ENCODE measurements at regions not wholly inside any gene's neighbourhood (a gene's known extent, or its start where the extent isn't known, plus 50 kb on each side); places are given as distances from the start of the nearest gene placed in this dataset.

DNA sequence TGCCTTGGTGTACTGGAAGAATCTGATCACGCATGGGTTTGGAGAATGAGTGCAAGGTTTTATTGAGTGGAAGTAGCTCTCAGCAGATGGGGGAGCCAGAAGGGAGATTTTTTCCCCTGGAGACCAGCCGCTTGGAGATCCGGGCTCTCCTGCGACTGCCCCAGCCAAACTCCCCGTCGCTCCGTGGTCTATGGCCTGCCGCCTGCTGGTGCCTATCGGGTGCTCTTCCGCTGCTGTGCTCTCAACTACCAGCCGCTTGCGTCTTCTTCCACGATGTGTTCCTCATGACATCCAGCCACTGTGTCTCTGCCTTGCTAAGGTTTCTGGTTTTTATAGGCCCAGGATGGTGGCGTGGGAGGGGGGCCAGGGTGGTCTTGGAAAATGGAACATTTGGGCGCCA lies 145.6 kb upstream of the UBASH3B start:
- Histone ChIP-seq H3K4me3 (no peak overlapping the region), H3K9me3 (no peaks in the 10 kb centered on the region), H3K36me3 (no peaks in the 10 kb centered on the region), H3K27ac (no peak overlapping the region), H3K27me3 (no peaks in the 10 kb centered on the region), H3K4me1 (peaks cover 0 to 5% (median 0%) of the 10 kb centered on the region in 3 donors)
- TF ChIP-seq, protein P1, sequence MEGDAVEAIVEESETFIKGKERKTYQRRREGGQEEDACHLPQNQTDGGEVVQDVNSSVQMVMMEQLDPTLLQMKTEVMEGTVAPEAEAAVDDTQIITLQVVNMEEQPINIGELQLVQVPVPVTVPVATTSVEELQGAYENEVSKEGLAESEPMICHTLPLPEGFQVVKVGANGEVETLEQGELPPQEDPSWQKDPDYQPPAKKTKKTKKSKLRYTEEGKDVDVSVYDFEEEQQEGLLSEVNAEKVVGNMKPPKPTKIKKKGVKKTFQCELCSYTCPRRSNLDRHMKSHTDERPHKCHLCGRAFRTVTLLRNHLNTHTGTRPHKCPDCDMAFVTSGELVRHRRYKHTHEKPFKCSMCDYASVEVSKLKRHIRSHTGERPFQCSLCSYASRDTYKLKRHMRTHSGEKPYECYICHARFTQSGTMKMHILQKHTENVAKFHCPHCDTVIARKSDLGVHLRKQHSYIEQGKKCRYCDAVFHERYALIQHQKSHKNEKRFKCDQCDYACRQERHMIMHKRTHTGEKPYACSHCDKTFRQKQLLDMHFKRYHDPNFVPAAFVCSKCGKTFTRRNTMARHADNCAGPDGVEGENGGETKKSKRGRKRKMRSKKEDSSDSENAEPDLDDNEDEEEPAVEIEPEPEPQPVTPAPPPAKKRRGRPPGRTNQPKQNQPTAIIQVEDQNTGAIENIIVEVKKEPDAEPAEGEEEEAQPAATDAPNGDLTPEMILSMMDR (IDR thresholded peaks at IDR 0.05): no peak
- no peak for TF ChIP-seq POLR2A (IDR thresholded peaks at IDR 0.05)
- no peak for DNase-seq
- intact Hi-C loops (cut with DNase I): loop anchor here (5.0 kb wide), 2 partner anchors 298 to 858 kb away; no protein-coding TSS in a partner anchor
- 94 to 95% methylated on average over 13 to 15 of the region's 15 CpGs for WGBS, 2 donors

DNA sequence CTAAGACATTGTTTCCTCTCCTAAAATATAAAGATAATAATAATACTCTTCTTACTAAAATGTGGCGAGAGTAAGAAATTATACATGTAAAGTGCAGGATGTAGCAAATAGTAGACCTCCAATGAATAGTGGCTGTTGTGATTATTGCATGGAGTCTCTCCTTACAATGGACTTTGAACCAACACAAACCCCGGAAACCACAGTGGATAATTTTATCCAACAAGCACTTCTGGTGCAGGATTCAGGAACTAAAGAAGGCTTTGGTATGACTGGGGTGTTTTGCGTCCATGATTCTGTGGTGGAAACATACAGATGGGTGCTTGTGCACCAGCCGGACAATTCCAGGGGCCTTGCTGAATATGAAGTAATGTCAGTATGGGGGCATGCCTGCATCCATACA lies 146.4 kb upstream of the UBASH3B start:
- peaks cover 0 to 5% (median 0%) of the 10 kb centered on the region in 3 donors for H3K4me1 ChIP-seq
- no peaks in the 10 kb centered on the region for H3K9me3 ChIP-seq
- intact Hi-C loops (cut with DNase I): loop anchor here (5.0 kb wide), 2 partner anchors 297 to 857 kb away; no protein-coding TSS in a partner anchor
- no peak overlapping the region for H3K27ac ChIP-seq
- TF ChIP-seq POLR2A (IDR thresholded peaks at IDR 0.05): no peak
- TF ChIP-seq, protein P1 (IDR thresholded peaks at IDR 0.05): no peak
- no peak for DNase-seq
- H3K4me3 ChIP-seq: no peak overlapping the region
- no peaks in the 10 kb centered on the region for H3K27me3 ChIP-seq
- 81 to 86% methylated on average over 3 to 4 of the region's 4 CpGs for WGBS, 2 donors
- no peaks in the 10 kb centered on the region for H3K36me3 ChIP-seq

DNA sequence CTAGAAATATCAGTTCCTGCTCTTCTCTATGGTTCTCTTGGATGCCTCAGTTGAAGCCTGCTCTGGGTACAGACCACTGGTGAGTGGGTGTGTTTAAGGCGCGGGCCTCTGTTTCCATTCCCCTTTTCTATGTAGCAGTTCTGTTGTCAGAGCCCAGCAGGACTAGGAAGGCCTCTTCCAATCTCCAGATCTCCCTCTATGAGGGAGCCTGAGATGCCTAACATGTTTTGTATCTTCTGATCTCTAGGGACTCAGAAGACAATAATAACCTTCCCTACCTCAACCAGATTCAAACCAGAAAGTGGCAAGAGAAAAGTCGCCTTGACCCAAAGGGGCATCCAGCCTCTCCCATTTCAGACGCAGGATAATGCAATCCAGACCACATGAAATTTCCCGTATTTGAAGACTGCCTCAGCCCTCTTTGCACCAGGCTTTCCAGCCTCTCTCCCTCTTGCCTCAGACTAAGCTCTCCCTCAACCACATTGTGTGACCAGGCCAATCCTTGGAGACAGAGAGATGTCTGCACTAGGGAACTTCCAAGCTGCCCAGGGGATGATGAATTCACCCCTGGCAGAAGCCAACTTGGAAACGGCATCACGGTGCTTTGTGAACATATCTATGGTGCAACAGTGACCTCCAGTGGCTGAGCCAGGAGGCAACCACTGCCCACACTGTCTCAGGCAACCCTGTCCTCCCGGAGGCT lies 150.1 kb upstream of the UBASH3B start:
- H3K4me1 ChIP-seq: peaks cover 0 to 5% (median 0%) of the 10 kb centered on the region in 3 donors
- DNase-seq: peak; percentile 9
- no peaks in the 10 kb centered on the region for H3K27me3 ChIP-seq
- H3K4me3 ChIP-seq: no peak overlapping the region
- peak overlapping the region in 1 of 4 donors; percentile 39 for H3K27ac ChIP-seq
- H3K36me3 ChIP-seq: no peaks in the 10 kb centered on the region
- no peaks in the 10 kb centered on the region for H3K9me3 ChIP-seq
- TF ChIP-seq POLR2A (IDR thresholded peaks at IDR 0.05): no peak
- TF ChIP-seq, protein P1 (IDR thresholded peaks at IDR 0.05): peak; percentile 26 to 85 (median 78)
- intact Hi-C loops (cut with DNase I): loop anchor here (5.0 kb wide), 2 partner anchors 293 to 853 kb away; no protein-coding TSS in a partner anchor
- 38 to 49% methylated on average over 6 to 8 of the region's 8 CpGs for WGBS, 2 donors

DNA sequence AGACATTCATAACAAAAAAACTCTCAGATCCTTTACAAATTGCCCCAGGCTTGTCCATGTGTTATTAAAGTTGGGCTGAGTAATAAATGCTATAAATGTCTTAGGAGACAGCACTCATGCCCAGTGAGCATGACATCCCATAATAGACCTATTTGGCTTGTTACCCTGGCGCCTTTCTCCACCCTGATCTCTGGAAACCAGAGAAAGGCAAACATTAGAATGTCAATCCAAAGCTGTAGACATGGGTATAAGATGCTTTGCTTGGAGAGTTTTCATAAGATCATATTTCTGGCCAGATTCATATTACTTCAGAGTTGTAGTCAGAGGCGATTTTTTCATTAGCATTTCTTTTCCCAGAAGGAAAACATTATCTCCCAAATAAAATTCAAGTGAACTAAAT lies 161.3 kb upstream of the UBASH3B start:
- TF ChIP-seq, protein P1 (IDR thresholded peaks at IDR 0.05): no peak
- TF ChIP-seq POLR2A (IDR thresholded peaks at IDR 0.05): no peak
- intact Hi-C loops (cut with DNase I): no loop called here
- 50 to 52% methylated on average over 2 of the region's 2 CpGs for WGBS, 2 donors

DNA sequence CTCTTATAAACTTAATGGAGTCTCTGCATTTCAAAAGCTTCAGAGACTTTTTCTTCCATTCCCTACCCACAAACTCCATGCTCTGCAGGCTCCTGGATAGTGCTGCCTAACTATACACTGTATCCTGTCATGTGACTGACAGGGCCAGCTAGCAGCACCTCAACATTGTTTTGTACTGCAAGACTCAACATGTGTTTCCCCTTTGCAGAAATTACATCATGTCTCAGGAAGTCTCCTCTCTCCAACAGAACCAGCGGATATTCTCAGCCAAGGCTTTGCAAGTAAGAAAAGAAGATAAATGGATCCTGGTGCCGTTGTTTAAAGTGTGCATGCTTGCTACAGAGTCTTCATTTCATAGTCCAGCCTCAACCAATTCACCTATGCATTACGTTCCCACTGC lies 164.0 kb upstream of the UBASH3B start:
- intact Hi-C loops (cut with DNase I): no loop called here
- WGBS, 2 donors: 9 to 23% methylated on average over 3 of the region's 3 CpGs
- Histone ChIP-seq H3K36me3 (no peaks in the 10 kb centered on the region), H3K9me3 (no peaks in the 10 kb centered on the region), H3K27me3 (no peaks in the 10 kb centered on the region), H3K27ac (no peak overlapping the region), H3K4me1 (peaks cover 0 to 13% (median 8%) of the 10 kb centered on the region in 3 donors), H3K4me3 (no peak overlapping the region)
- DNase-seq: no peak
- TF ChIP-seq, protein P1 (IDR thresholded peaks at IDR 0.05): no peak
- TF ChIP-seq POLR2A (IDR thresholded peaks at IDR 0.05): no peak

More for the DNA sequence above, 161.3 kb upstream of the UBASH3B start:
- H3K27me3 ChIP-seq: no peaks in the 10 kb centered on the region
- no peaks in the 10 kb centered on the region for H3K36me3 ChIP-seq
- H3K9me3 ChIP-seq: no peaks in the 10 kb centered on the region
- no peak overlapping the region for H3K27ac ChIP-seq
- H3K4me1 ChIP-seq: peaks cover 0 to 13% (median 8%) of the 10 kb centered on the region in 3 donors
- no peak overlapping the region for H3K4me3 ChIP-seq
- DNase-seq: no peak
